ENCODE measurements at regions not wholly inside any gene's neighbourhood (a gene's known extent, or its start where the extent isn't known, plus 50 kb on each side); places are given as distances from the start of the nearest gene placed in this dataset.

GRCh38 chr22:44638971-44639760 is 62.8 kb upstream of the PRR5 start:
- TF ChIP-seq CTCF (IDR thresholded peaks at IDR 0.05; ENCODE audit: extremely low read depth in 1 of 2, insufficient read depth in 1 of 2, low read depth in 1 of 2, low read length in 2 of 2) (no peak), EZH2 (IDR thresholded peaks at IDR 0.05; ENCODE audit: borderline replicate concordance, low read depth, low read length, severe bottlenecking) (no peak), POLR2AphosphoS5 (IDR thresholded peaks at IDR 0.05; ENCODE audit: insufficient read depth, low read depth, low read length) (no peak), POLR2A (IDR thresholded peaks at IDR 0.05; ENCODE audit: low read depth, low read length) (no peak), FOS (IDR thresholded peaks at IDR 0.05; ENCODE audit: borderline replicate concordance, insufficient read depth, low read length) (no peak), MYC (IDR thresholded peaks at IDR 0.05; ENCODE audit: low read depth, low read length) (no peak), GATA2 (IDR thresholded peaks at IDR 0.05; ENCODE audit: insufficient read depth, insufficient read length, low read depth, low read length) (no peak), JUN (IDR thresholded peaks at IDR 0.05; ENCODE audit: borderline replicate concordance, insufficient read depth, insufficient read length, low read depth) (no peak)
- TF ChIP-seq, protein P1, sequence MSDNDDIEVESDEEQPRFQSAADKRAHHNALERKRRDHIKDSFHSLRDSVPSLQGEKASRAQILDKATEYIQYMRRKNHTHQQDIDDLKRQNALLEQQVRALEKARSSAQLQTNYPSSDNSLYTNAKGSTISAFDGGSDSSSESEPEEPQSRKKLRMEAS (IDR thresholded peaks at IDR 0.05; ENCODE audit: insufficient read depth, insufficient read length), result no peak

Measured in endothelial cell of umbilical vein (primary cell).